HUES48 (cell line): ENCODE measurements at regions not wholly inside any gene's neighbourhood (a gene's known extent, or its start where the extent isn't known, plus 50 kb on each side); places are given as distances from the start of the nearest gene placed in this dataset.

ENCODE experiments used
- H3K27ac ChIP-seq: one replicate; pipeline ENCODE4 v1.7.0; 2013; ENCODE audit warnings: low read depth, low read length, inconsistent platforms
- H3K27me3 ChIP-seq: 2 replicates; pipeline ENCODE4 v1.6.1; 2013; ENCODE audit warnings: mild to moderate bottlenecking, low read length; ENCODE audit not compliant: control insufficient read depth, insufficient read depth
- H3K36me3 ChIP-seq: 2 replicates; pipeline ENCODE4 v1.6.1; 2013; ENCODE audit warnings: low read length; ENCODE audit not compliant: control insufficient read depth, insufficient read depth
- H3K4me1 ChIP-seq: 2 replicates; pipeline ENCODE4 v1.6.1; 2013; ENCODE audit warnings: mild to moderate bottlenecking, low read length; ENCODE audit not compliant: control insufficient read depth, insufficient read depth
- H3K4me3 ChIP-seq: 2 replicates; pipeline ENCODE4 v1.5.1; 2013; ENCODE audit warnings: mild to moderate bottlenecking, low read depth, low read length
- H3K9ac ChIP-seq: 2 replicates; pipeline ENCODE4 v1.6.1; 2013; ENCODE audit warnings: mild to moderate bottlenecking, low read depth, low read length, moderate library complexity
- H3K9me3 ChIP-seq: 2 replicates; pipeline ENCODE4 v1.6.1; 2013; ENCODE audit warnings: low read length; ENCODE audit not compliant: control insufficient read depth, insufficient read depth

DNA sequence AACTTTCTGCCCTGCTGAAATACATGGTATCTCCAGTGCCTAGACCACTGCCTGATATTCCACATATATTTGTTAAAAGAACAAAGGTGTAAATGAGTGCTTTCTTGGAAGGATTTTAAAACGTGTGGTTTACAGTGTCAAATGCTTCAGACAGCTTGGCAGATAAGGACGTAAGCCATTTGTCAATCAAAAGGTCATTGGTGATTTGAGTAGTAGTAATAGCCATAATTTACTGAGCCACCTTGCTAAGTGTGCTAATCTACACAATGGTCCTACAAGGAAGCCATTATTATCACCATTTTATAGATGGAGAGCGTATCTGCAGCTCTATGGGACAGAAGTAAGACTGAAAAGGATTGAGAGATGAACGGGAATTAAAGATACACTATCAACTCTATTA is 186.8 kb upstream of the MPPED2 start:
- H3K27me3 ChIP-seq: no peaks in the 10 kb centered on the region
- no peaks in the 10 kb centered on the region for H3K36me3 ChIP-seq
- H3K27ac ChIP-seq: no peak overlapping the region
- no peak overlapping the region for H3K4me3 ChIP-seq
- H3K9me3 ChIP-seq: no peaks in the 10 kb centered on the region
- no peak overlapping the region for H3K9ac ChIP-seq
- H3K4me1 ChIP-seq: peaks cover 7% of the 10 kb centered on the region; the same call in 1 of the 2 replicates

DNA sequence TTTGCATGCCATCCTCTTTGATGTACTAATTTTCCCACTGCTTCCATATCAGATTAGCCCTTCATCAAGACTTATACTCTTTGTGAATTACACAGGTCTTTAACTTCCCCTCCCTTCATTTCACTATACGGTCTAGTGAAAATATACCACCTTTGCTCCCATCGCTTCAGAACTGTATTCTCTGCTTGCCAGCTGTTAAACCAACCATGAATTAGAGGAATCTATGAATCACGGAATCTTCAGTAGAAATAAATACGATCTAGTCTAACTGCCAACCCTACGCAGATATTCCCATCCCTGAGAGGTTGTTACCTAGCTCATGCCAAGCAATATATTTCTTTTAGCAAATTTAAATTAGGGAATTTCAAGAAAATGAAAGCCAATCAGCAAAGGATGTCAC is 177.8 kb upstream of the MPPED2 start:
- Histone ChIP-seq H3K9ac (no peak overlapping the region), H3K27ac (no peak overlapping the region), H3K27me3 (no peaks in the 10 kb centered on the region), H3K36me3 (no peaks in the 10 kb centered on the region), H3K9me3 (peaks cover 11% of the 10 kb centered on the region), H3K4me3 (no peak overlapping the region), H3K4me1 (no peaks in the 10 kb centered on the region)

DNA sequence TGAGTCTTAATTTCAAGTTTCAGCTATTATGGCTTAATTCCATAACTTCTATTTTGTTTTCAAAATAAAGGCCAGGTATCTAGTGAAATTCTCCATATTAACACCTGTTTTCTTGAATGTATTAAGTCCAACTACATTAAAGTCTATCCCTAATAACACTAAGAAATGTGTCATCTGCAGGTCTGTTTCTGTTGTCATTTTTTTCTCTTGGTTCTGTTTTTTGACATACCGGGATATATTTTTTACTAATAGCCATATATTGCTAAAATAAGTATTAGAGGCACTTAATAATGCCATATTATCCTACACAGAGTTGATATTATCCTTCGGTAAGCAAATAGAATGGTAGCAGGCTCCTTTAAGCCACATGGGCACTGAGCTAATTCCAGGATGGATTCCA is 176.0 kb upstream of the MPPED2 start:
- H3K9ac ChIP-seq: no peak overlapping the region
- H3K36me3 ChIP-seq: no peaks in the 10 kb centered on the region
- H3K4me3 ChIP-seq: no peak overlapping the region
- H3K9me3 ChIP-seq: peaks cover 11% of the 10 kb centered on the region
- H3K27ac ChIP-seq: no peak overlapping the region
- H3K4me1 ChIP-seq: no peaks in the 10 kb centered on the region
- H3K27me3 ChIP-seq: no peaks in the 10 kb centered on the region

DNA sequence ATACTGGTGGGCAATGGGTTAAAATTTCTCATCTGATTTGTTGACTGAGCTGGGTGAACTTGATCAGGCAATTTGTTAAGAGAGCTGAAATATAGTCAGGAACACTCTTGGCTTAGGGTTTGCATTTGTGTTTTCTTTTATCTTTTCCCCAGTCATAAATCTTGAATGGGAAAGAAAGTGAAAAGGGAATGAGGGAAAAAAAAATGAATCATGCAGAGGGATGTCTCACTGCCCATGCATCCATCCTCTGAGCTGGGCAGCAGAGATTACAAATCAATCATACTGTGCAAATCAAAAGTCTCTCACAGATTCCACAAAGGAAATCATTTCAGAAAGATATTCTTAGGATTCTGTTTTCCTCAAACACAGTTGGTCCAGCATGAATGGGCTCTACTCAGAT is 174.2 kb upstream of the MPPED2 start:
- no peaks in the 10 kb centered on the region for H3K4me1 ChIP-seq
- no peak overlapping the region for H3K4me3 ChIP-seq
- no peak overlapping the region for H3K9ac ChIP-seq
- H3K27ac ChIP-seq: no peak overlapping the region
- peaks cover 11% of the 10 kb centered on the region for H3K9me3 ChIP-seq
- no peaks in the 10 kb centered on the region for H3K27me3 ChIP-seq
- no peaks in the 10 kb centered on the region for H3K36me3 ChIP-seq

DNA sequence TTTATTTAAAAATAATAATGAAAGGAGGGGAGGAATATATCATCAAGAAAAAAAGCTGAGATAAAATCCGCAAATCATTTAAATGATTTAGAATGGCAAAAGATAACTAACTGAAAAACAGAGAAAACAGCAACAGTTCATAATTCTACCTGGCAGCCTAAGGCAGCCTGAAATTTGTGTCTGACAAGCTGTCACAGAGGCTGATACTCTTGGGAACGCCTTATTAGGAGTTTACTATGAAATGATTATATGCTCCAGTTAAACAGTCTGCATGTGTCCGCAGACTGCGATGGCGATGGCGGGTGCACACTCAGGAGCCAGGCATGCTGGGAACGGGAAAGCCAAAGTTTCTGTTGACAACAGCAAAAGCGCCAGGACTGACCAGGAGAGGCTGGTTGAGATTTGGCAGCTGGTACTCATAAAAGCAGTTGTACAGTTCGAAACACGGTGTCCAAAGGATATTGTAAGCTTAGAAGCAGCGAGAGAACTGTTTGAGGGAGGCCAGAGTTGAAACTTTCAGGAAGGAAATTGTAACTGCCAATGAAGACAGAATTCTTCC is 172.9 kb upstream of the MPPED2 start:
- no peaks in the 10 kb centered on the region for H3K4me1 ChIP-seq
- peaks cover 11% of the 10 kb centered on the region for H3K9me3 ChIP-seq
- no peak overlapping the region for H3K4me3 ChIP-seq
- H3K36me3 ChIP-seq: no peaks in the 10 kb centered on the region
- H3K27ac ChIP-seq: no peak overlapping the region
- no peaks in the 10 kb centered on the region for H3K27me3 ChIP-seq
- H3K9ac ChIP-seq: no peak overlapping the region

DNA sequence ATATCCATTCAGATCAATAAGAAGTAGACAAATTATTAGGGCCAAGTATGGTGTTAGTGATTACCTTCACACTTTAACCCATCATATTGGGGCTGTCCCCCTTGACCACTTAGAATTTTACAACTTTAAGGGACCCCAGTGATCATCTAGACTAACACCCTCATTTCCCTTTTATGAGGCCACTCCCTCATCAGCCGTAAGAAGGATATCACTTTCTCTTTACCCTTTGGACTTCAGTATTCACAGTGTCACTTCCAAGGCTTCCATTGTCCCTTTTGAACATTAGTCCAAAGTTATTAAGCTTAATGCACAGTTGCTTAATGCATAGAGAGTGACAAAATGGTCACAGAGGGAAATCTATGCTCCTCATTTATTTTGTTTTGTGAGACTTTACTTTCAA is 172.4 kb upstream of the MPPED2 start:
- Histone ChIP-seq H3K4me3 (no peak overlapping the region), H3K9me3 (peaks cover 11% of the 10 kb centered on the region), H3K36me3 (no peaks in the 10 kb centered on the region), H3K27ac (no peak overlapping the region), H3K27me3 (no peaks in the 10 kb centered on the region), H3K4me1 (no peaks in the 10 kb centered on the region), H3K9ac (no peak overlapping the region)

DNA sequence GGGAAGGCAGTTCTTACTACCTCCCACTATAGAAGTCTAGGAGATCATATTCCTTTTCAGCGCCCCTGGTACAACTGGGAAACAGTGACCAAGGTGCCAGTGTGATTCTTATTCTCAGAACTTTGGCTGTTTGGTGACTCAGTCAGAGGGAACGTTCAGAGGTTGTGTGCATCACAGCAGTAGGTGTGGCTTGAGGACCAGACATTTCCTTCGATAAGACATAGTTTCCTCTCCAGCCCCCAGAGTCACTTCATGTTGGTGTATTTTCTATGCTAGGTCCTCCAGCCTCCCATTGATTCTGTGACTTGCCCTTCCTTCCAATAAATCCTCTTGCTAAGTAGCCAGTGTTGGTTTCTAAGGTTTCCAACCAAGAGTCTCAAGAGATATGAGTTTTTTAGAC is 171.9 kb upstream of the MPPED2 start:
- H3K9ac ChIP-seq: no peak overlapping the region
- peaks cover 11% of the 10 kb centered on the region for H3K9me3 ChIP-seq
- H3K4me3 ChIP-seq: no peak overlapping the region
- H3K36me3 ChIP-seq: no peaks in the 10 kb centered on the region
- H3K27ac ChIP-seq: no peak overlapping the region
- no peaks in the 10 kb centered on the region for H3K27me3 ChIP-seq
- no peaks in the 10 kb centered on the region for H3K4me1 ChIP-seq

DNA sequence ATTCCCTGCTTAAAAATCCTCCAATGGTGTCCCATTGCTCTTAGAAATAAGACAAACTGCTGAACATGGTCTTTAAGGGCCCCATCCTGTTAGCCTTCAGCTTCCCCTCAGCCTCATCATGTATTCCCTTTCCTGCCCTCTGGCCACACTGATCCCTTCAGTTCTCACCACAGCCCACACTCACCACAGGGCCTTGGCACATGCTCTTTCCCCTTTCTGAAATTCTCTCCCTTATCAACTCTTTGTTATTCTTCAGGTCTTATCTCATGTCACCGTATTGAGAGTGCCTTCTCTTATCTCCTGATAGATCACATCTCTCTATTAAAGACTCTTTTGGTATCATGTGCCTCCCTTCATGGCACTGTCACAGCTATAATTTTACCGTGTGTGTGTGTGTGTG is 167.8 kb upstream of the MPPED2 start:
- Histone ChIP-seq H3K9me3 (no peaks in the 10 kb centered on the region), H3K36me3 (no peaks in the 10 kb centered on the region), H3K9ac (no peak overlapping the region), H3K27ac (no peak overlapping the region), H3K27me3 (peaks cover 30% of the 10 kb centered on the region), H3K4me3 (no peak overlapping the region), H3K4me1 (peaks cover 21% of the 10 kb centered on the region)

DNA sequence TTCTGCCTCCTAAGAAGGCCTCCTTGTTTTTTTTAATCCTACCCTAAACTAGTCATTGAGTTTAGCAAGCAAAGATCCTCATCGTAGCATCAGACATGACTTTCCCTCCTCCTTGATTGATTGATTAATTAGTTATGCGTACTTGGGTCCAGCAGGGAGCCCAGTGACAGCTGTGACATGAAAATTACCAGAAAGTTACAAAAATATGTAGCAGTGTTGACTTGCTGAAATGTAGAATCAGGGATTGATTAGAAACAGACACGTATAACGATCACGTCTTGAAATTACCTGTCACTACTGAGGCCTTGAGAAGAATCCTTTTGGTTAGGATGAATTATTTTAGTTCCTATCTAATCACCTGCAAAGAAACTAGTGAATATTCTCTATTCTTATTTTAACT is 167.4 kb upstream of the MPPED2 start:
- H3K4me3 ChIP-seq: no peak overlapping the region
- H3K27ac ChIP-seq: no peak overlapping the region
- peaks cover 25% of the 10 kb centered on the region for H3K4me1 ChIP-seq
- no peaks in the 10 kb centered on the region for H3K9me3 ChIP-seq
- no peak overlapping the region for H3K9ac ChIP-seq
- H3K27me3 ChIP-seq: peaks cover 35% of the 10 kb centered on the region
- no peaks in the 10 kb centered on the region for H3K36me3 ChIP-seq

DNA sequence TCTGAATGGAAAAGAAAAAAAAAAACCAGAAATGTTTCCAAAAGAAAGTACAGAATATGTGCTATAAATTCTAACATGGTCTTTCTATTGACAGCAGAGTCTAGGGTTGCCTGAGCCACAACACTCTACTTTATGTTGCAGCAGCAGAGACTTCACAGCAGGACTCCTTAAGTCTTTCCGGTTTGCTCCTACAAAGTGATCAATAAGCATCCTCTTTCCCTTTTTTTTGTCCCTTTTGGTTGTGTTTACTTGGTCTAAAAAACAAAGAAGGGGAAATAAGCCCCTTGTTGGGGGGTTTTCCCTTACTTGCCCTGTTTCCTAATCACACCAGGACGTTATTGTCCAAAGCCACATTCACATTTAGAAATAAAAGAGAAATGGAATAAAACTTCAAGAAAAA is 163.1 kb upstream of the MPPED2 start:
- H3K4me1 ChIP-seq: peaks cover 25% of the 10 kb centered on the region
- H3K4me3 ChIP-seq: peak overlapping the region; percentile 11; the same call in 1 of the 2 replicates
- H3K36me3 ChIP-seq: no peaks in the 10 kb centered on the region
- no peaks in the 10 kb centered on the region for H3K9me3 ChIP-seq
- no peak overlapping the region for H3K9ac ChIP-seq
- H3K27ac ChIP-seq: peak overlapping the region; percentile 72
- H3K27me3 ChIP-seq: peaks cover 57% of the 10 kb centered on the region

DNA sequence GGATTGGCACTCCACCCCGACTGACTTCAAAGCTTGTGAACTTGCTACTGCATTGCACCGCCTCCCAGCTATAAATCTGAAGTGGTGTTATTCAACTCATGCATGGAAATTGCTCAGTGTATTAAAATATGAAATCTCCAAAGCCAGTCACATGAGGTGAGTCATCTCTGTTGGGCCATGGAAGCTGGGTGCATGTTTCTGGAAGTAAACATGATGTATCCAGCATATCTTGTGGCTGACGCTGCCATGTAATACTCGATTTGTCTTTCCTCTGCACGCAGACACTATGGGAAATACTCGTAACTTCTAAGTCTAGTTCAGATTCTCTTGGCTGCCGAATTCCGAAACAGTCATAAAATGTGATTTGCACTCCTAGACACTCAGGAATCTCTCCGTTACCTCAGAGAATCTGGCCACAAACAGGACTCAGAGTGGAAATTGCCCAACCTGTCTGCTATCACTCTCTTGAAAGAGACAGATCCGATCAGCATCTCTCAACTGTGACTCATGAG is 154.9 kb upstream of the MPPED2 start:
- no peak overlapping the region for H3K27ac ChIP-seq
- no peak overlapping the region for H3K9ac ChIP-seq
- no peaks in the 10 kb centered on the region for H3K36me3 ChIP-seq
- H3K27me3 ChIP-seq: no peaks in the 10 kb centered on the region; the same call in 1 of the 2 replicates
- H3K4me1 ChIP-seq: no peaks in the 10 kb centered on the region
- no peaks in the 10 kb centered on the region for H3K9me3 ChIP-seq
- no peak overlapping the region for H3K4me3 ChIP-seq
